Stimulated activated CD4-positive, alpha-beta T cell treated with anti-CD3 and anti-CD28 coated beads, TNF-alpha, amount 100 ng/mL, for 1 hour (primary cell): ENCODE measurements at regions not wholly inside any gene's neighbourhood (a gene's known extent, or its start where the extent isn't known, plus 50 kb on each side); places are given as distances from the start of the nearest gene placed in this dataset.
"Not testable (repeated sequence)": the region's sequence is repeated elsewhere in the genome, so short reads cannot be mapped to it uniquely, and the experiment has no call there.

Experiments
- DNase-seq, 3 donors: peaks; one replicate each; pipeline ENCODE4 v3.0.0-alpha.2; 2020; ENCODE audit warnings: low read depth in 3 of 3, low spot score in 1 of 3

DNA sequence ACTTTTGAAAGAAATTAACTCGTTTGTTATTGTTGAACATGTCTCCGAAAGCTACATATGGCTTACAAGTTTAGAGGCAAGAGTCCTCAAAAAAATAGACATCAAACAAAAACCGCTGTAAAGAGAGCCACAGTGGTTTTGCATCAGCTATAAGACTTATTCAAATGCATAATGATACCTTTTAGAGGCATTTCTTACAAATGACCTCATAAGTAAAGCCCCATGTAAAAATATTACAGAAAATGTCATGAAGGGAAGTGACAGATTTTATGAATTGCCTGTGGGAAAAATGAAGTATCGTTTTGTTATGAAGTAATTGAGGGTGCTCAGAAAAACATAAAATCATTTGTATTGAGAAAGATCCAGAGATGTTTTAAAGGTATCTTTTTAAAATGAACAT, 598.0 kb downstream of the NXPH1 start:
- no peak for DNase-seq

DNA sequence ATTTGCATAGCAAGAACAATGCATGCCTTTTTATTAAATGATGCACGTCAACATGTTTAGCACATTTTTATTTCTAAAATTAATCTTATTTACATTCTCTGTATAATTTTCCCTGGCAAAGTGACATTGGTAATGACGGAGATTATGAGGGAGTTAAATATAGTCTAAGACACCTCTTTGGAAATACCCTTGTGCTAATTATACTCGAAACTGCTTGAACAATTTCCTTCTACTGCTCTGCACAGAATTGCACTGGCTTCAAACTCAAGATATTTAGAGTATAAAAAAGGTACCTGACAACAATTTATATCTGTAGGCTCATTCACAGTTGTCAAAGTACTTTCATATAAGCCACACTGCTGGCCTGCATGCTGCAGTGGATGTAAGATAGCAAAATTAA, 602.7 kb downstream of the NXPH1 start:
- DNase-seq = no peak

DNA sequence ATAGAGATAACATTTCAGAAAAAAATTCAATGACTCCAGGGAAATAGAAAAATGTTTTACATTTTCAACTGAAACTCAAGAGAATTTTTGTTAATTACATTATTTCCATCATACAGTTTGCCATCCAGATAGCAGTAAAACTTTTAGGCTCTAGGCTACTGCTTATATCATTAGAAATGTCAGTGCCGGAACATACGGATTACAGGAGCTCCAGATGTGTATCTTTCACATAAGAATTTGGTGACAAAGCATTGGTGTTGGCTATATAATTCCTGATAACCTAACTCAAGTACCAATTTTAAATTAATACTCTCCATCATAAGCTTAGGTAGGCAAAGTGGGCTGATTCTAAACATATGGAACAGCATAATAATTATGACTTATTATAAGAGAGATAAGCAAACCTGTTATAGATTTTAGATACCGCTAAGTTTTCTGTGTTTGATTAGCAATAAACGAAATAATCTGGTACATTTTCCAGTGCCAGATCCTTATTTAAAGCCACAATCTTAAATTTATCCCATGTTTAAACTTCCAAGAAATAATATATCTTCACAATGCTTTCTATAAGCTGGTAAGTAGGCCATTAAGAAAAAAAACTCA, 637.9 kb downstream of the NXPH1 start:
- no peak for DNase-seq

DNA sequence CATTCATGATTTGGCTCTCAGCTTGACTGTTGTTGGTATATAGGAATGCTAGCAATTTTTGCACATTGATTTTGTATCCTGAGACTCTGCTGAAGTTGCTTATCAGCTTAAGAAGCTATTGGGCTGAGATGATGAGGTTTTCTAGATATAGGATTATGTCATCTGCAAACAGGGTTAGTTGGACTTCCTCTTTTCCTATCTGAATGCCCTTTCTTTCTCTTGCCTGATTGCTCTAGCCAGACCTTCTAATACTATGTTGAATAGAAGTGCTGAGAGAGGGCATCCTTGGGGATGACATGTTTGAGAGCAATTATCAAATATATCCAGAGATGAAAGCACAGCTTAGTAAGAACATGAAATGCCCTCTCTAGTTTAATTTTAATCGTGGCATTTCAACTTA, 642.4 kb downstream of the NXPH1 start:
- DNase-seq = not testable (repeated sequence)

DNA sequence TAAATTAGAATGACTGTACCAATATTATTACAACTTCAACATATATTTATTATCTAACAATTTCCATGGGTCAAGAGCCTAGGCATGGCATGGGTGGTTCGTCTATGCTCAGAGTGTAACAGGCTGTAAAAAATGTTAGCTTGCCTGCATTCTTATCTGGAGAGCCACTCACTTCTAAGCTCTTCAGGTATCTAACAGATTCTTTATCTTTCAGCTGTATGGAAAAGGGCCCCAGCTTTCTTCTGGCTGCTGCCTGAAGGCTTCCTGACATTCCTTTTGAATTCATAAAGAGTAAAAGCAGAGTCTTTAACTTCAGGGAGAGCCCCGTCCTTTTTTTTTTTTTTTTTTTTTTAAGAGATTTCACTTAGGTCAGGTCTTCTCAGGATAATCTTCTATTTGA, 648.8 kb downstream of the NXPH1 start:
- no peak for DNase-seq

DNA sequence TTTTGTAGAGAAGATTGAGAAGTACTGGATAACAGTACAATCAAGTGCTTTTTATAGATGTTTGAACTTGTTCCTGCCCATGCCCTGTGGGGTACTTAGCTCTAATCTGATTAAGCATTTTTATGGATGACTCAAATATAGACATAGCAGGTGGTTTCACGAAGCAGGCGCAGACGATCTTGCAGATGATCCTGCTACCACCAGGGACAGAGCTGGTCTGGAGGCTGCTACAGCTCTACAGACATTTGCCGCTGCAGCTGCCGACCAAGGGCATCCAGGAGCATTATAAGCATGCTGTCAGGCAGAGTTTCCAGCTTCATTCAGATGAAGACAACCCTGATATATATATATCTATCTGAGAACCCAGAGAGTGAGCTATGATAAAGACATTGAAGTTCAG, 650.4 kb downstream of the NXPH1 start:
- no peak for DNase-seq

DNA sequence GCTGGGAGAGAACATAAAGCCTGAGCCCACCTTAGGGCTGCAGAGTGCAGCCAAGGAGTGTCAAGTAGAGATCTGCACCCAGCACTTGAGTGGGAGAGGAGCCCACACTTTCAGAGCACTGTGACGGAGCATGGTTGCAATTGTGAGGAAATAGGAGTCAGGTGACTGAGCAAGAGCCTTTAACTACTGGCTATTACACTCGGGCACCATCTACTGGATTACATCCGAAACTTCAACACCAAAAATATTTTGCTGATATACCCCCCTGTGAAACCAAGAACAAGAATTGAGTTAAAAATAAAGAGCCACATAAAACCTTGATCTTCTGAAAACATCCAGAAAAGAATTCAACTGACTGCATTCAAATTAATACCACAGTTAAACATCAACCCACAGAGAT, 657.9 kb downstream of the NXPH1 start:
- DNase-seq = no peak

DNA sequence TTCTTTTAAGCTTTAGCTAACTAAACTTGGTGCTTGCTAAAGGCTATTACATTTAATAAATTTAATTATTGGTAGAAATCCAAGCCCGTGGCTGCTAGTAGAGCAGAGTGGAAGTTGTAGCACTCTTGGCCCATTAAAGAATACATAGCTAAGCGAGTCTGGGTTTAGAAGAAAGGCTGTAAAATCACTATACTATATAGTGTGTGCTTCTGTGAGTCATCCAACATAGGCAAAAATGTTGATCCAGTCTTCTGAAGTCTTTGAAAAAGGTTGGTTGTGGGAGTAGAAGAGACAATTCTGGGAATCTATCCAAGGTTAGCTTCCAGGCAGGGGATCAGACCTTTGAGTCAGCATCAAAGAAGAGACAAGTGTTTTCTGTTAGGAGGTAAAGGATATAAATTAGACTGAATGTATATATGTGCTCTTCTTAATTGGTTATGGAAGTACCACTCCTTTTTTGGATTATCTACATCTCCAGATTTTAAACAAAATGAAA, 664.2 kb downstream of the NXPH1 start:
- no peak for DNase-seq

DNA sequence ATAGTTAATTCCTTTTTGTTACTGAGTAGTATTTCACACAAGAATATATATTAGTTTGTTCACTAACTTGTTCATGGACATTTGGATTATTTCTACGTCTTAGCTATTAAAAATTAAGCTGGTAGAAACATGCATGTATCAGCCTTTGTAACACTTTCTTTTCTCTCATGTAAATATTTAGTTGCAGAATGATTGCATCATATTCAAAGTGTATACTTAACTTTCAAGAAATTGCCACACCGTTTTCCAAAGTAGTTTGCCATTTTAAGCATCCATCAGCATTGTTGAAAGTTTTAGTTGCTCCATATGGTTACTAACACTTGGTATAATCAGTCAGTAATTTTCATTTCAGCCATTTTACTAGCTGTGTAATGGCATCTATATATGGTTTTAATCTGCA, 666.9 kb downstream of the NXPH1 start:
- no peak for DNase-seq

DNA sequence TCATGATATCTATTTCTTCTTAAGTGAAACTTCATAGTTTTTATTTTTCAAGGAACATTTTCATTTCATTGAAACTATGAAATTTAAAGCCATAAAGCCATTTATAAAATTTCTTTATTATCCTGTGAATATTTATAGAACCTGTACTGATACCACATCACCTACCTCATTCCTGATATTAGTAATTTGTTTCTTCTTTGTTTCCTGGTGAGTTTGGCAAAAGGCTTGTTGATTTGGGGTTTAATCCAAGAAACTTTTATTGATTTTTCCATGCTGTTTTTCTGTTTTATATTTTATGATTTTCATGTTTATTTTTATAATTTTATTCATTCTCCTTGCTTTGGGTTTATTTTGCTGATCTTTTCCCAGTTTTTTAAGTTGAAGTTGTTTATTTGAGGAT, 669.4 kb downstream of the NXPH1 start:
- DNase-seq = no peak

DNA sequence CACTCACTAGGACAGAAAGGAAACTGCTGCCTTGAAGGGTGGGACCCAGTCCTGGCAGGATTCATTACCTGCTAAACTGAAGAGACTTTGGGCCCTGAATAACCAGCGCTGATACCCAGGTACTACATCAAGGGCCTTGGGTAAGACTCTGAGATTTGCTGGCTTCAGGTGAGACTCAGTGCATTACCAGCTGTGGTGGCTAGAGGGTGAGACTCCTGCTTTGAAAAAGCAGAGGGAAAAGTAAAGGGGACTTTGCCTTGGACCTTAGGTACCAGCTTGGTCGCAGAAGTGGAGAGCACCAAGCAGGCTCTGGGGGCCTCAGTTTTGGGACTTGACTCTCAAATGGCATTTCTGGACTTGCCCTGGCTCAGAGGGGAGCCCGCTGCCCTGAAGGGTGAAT, 673.3 kb downstream of the NXPH1 start:
- no peak for DNase-seq

DNA sequence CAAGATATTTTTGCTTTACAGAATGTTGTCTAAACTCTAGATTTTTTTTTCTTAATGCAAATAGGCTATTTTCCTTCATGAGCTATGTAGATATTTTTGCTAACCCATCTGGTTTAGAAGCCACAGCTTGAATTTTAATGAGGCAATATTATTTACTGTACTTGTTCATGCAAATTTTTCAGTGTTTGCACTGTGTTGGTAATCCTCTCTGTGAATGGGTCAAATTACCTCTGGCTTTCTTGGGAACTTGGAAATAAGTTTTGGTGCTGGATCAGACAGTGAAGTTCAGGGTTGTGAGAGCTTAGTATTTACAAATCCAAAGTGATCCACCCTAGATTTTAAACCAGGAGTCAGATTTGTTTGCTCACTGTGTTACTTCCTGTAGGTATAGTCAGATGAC, 686.9 kb downstream of the NXPH1 start:
- no peak for DNase-seq

DNA sequence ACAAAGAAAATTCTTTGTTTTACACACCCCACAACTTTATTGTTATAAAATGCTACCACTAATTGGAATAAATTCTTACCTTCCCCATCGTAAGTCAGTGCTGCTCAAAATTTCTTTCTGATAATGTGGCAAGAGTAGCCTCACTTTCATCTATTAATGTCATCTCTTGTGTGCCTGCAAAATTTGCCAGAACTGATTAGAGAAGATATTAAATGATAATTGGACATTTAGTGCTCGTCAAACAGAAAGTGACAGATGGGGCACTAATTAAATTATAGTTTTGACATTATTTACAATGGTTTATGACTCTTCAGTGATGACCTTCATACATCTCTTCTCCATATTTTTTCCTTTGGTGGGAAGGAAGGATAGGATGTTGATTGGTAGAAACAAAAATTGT, 690.9 kb downstream of the NXPH1 start:
- no peak for DNase-seq

DNA sequence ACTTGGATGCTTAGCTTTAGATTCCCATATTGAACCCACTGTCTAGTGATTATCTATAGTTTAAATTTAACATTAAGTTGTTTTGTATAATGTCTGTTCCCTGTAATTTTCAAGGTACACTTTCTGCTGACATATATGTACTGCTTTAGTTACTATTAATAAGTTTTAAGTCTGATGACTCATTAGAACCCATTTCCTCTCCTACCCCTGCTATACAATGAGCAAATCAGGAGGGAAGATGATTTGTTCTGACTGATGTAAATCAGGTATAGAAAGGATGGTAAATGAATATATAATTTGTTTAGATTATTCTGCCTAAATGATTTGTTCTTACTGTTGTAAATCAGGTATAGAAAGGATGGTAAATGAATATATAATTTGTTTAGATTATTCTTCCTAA, 691.8 kb downstream of the NXPH1 start:
- no peak for DNase-seq

DNA sequence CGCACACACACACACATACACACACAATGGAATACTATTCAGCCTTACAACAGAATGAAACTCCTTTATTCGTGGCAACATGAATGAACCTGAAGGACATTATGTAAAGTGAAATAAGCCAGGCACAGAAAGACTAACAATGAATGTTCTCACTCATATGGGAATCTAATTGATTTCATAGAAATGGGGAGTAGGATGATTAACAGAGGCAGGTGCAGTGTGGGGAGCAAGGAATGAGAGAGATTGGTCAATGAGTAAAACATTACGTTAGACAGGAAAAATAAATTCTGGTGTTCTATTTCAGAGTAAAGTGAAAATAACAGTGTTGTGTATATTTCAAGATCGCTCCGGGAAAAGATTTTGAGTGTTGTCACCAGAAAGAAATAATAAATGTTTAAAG, 694.5 kb downstream of the NXPH1 start:
- no peak for DNase-seq

DNA sequence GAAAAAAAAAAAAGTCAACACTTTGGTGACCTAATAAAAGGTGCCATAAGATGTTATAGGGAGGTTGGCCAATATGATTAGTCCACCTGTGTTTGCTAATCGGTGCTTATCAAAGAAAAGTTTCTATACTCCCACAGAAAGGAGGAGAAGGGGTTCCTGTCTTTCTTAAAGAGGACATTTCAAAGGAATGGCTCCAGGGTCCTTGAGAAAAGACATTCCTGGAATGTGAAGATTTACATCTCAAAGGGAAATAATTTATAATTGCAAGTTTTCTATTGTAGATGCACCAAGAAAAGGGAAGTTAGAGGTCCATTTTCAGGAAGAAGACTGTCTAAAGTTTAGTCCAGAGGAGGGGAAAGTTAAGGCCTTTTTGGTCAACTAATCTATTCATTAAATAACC, 715.3 kb downstream of the NXPH1 start:
- DNase-seq = no peak

DNA sequence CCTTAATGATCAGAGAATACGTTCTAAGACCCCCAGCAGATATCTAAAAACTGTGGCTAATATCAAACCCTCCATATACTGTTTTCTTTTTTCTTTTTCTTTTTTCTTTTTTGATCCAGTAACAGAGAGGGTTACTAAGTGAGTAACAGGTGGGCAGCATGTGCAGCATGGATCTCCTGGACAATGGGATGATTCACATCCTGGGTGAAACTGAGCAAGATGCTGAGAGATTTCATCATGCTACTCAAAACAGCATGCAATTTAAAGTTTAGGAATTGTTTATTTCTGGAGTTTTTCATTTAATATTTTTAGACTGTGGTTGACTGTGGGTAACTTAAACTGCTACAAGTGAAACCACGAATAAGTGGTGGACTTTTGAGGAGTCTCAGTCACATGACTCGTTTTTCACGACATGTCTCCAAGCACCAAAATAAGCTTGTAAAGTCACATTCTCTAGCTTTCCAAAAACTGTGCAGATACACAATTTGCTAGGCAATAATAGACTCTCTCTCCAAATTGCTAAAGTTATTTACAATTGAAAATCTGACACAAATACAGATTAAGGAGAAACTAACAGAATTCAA, 716.2 kb downstream of the NXPH1 start:
- DNase-seq = no peak

DNA sequence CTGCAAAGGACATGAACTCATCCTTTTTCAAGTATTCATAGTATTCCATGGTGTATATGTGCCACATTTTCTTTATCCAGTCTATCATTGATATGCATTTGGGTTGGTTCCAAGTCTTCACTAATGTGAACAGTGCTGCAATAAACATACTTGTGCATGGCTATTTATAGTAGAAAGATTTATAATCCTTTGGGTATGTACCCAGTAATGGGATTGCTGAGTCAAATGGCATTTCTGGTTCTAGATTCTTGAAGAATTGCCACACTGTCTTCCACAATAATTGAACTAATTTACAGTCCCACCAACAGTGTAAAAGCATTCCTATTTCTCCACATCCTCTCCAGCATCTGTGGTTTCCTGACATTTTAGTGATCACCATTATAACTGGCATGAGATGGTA, 730.3 kb downstream of the NXPH1 start:
- not testable (repeated sequence) for DNase-seq

DNA sequence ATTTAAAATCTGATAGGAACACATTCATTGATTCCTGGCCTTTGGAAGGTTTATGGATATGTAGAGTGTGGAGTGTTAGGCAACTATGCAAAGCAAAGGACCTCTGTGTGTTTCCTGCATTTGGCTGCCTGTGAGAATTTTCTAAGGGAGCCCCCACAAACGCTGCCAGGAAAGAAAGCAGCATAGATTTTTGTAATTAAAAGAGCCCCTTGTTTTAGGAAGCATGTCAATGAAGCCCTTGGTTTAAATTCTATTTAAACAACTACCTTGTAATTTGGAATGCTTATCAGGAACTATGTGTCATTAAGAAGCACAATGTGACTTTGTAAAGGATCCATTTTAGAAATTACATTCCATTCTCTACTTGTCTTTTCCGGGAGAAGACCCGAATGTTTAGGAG, 742.5 kb downstream of the NXPH1 start:
- no peak for DNase-seq

DNA sequence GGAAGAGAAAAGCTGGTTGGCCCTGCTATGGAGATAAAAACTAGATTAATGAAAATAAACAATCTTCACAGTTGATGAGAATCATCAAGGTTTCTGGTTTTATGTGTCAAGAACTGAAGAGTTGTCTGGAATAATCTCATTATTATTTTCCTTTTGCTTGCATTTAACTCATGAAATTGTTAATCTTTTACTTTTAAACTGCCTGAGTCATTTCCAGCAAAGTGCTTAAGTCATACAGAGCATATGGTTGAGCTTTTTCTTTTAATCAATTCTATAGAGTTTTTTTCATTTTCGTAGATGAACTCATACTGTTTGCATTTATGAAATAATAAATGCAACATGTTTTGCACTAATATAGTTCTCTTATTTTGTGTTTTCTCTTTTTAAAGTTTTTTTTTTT, 747.9 kb downstream of the NXPH1 start:
- no peak for DNase-seq

DNA sequence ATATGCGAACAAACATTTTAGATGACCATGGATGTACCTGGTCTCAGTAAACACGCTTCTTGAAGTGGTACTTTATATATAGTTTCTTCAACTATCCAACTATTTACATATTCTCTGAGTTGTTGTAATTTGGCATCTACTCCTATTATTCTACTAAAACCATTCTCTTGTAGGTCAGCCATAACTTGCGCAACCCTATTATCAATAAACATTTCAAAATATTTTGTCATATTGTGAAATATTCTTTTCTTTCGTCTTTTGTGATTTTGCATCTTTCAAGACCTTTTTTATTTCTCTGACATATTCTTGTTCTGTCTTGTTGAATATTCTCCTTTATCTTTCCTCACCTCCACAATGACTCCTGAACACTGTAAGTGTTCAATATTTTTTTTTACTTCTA, 753.3 kb downstream of the NXPH1 start:
- no peak for DNase-seq

DNA sequence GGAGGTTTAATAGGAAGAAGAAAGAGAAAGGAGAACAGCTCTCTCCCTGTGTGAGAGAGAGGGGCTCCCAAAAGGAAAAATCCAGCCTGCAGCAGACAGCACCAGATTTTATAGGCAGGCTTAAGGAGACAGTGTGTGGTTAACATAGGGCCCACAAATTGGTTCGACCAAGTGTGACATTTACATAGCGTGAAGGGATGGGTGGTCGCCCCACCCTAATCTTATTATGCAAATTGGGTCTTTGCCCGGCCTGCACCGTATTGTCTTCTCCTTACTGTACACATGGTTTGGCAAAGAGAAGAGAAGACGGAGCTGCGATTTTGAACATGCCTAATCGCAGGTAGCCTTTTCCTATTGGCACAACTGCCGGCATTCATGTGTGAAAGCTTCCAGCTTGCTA, 756.3 kb downstream of the NXPH1 start:
- no peak for DNase-seq

DNA sequence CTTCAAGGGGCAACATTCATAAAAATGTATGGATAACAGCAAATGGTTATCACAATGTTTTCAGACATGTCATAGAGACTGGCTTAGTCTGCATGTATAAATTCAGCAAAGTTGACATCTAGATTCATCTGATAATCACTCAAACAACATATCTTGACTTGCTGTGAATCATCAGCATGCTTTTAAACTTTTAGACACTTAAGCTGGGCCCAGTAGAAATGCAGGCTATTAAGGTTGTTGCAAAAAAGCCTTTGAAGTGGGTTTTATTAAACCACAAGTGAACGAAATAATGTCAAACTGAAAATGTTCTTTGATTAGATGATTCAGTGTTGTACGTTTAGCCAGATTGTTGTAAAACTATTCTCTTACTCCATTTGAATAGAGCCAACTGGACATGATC, 759.6 kb downstream of the NXPH1 start:
- DNase-seq = no peak
